WI38 (cell line): ENCODE measurements at regions not wholly inside any gene's neighbourhood (a gene's known extent, or its start where the extent isn't known, plus 50 kb on each side); places are given as distances from the start of the nearest gene placed in this dataset.

Experiments used
- H3K4me3 ChIP-seq: 2 replicates; pipeline ENCODE4 v1.5.1; 2011; ENCODE audit warnings: low read depth, mild to moderate bottlenecking, control low read depth, low read length
- TF ChIP-seq, protein P1 (sequence below): IDR thresholded peaks from 2 replicates; pipeline ENCODE4 v1.5.1; 2012; ENCODE audit warnings: low read depth, mild to moderate bottlenecking, control low read depth, low read length

DNA sequence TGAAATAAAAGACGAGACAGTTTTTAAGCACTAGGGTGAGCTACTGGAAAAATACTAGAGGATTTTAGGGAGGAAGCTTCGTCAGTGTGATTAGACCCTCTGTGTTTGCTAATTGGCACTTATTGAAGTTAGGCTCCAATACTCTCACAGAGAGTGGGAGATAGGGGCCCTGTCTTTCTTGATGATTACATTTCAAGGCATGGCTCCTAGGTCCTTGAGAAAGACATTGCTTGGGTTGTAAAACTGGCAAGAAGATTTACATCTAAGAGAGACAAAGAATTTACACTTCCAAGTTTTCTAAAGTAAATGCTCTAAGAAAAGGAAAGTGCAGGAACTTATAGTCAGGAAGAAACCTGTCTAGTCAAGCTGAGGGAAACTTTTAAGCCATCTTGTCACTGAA lies 183.2 kb downstream of the C12orf50 start:
- H3K4me3 ChIP-seq, result no peak overlapping the region
- TF ChIP-seq, protein P1, sequence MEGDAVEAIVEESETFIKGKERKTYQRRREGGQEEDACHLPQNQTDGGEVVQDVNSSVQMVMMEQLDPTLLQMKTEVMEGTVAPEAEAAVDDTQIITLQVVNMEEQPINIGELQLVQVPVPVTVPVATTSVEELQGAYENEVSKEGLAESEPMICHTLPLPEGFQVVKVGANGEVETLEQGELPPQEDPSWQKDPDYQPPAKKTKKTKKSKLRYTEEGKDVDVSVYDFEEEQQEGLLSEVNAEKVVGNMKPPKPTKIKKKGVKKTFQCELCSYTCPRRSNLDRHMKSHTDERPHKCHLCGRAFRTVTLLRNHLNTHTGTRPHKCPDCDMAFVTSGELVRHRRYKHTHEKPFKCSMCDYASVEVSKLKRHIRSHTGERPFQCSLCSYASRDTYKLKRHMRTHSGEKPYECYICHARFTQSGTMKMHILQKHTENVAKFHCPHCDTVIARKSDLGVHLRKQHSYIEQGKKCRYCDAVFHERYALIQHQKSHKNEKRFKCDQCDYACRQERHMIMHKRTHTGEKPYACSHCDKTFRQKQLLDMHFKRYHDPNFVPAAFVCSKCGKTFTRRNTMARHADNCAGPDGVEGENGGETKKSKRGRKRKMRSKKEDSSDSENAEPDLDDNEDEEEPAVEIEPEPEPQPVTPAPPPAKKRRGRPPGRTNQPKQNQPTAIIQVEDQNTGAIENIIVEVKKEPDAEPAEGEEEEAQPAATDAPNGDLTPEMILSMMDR, result no peak

- TF ChIP-seq, protein P1, result no peak
These were observed 187.3 kb downstream of the C12orf50 start for GRCh38 chr12:87841935-87842334.

GRCh38 chr12:87836190-87836589 lies 193.0 kb downstream of the C12orf50 start:
- no peak overlapping the region for H3K4me3 ChIP-seq
- TF ChIP-seq, protein P1, result no peak

More at GRCh38 chr12:87841935-87842334, 187.3 kb downstream of the C12orf50 start:
- no peak overlapping the region for H3K4me3 ChIP-seq

DNA sequence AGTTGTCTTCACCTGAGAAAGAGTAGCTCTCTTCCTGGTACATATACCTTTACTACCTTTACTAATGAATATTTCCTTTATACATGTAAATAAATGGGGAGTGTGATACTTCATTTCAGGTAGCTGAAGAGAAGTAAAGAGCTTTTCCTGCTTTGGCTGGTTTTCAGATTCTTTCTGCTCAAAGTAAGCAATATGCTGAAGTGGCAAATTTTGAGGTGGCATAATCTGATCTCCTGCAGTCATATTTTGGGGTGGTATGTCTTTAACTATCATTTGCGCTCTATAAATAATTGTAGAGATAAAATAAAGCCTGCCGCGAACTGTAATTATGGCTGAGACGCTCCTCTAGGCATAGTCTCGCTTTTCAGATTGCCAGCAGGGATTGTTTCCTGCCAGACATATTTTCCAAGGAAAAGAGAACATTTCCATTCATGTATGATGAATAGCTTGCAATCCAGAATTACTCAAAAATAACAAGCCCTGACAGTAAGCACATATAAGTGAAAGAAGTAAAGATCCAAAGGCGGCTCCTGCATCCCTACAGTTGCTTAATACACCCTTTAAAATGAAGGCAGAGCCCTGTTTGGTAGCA lies 200.7 kb downstream of the C12orf50 start:
- TF ChIP-seq, protein P1, result no peak
- H3K4me3 ChIP-seq, result no peak overlapping the region

DNA sequence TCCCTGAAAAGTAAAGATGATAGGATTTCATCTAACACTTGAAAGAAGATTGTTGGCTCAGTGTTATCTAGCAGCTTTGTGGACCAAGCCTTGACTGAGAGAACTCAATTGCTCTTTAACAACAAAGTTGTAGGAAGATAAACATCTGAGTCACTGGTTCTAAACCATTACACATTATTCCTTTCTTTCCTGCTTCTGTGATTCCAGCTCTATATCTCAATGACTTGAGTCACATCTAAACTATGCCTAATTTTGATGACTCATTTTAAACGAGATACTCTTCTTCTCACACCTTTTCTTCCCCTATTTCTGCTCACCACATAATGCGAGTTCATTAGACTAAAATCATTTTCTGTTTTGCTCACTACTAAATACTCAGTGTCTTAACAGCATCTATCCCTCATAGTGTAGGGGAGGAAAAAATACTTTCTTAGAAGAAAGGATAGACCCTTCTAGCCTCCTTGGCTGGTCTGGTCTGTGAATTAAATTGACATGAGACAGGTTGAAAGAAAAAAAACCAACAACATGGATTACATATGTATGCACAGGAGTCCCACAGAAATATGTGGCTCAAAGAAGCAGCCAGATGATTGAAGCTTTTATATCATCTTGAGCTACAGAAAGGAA lies 201.4 kb downstream of the C12orf50 start:
- TF ChIP-seq, protein P1, result no peak
- H3K4me3 ChIP-seq, result no peak overlapping the region

DNA sequence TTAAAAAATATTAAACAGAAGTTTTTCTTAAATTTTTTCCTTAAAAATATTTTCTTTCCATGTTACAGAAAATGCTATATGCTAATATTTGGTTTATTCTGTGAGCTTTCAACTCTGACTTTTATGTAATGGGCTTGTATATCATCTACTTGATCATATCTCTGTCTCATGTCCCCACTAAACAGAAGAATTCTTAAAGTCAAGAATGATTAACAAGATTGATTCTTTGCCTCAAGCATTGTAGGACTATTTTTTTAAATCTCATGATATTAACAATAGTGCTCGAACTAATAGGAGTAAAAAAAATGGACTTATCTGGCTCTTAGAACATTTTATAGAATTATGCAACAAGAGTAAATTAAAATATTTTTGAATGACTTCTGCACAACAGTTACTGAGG lies 206.3 kb downstream of the C12orf50 start:
- TF ChIP-seq, protein P1, result no peak
- H3K4me3 ChIP-seq, result no peak overlapping the region

- TF ChIP-seq, protein P1, result no peak
- H3K4me3 ChIP-seq, result no peak overlapping the region
These were observed 208.5 kb downstream of the C12orf50 start for GRCh38 chr12:87820524-87821202.
